Thoracic aorta (tissue), 2 donors: ENCODE measurements at regions not wholly inside any gene's neighbourhood (a gene's known extent, or its start where the extent isn't known, plus 50 kb on each side); places are given as distances from the start of the nearest gene placed in this dataset.

Source experiments
- ATAC-seq: fragments of 150-250 bp; one replicate; pipeline ENCODE4 v1.8.0; 2017; ENCODE audit warnings: low read depth; ENCODE audit not compliant: insufficient number of reproducible peaks, low FRiP score
- DNase-seq: peaks from one replicate; pipeline ENCODE4 v3.0.0-alpha.2; 2020; ENCODE audit warnings: low spot score
- H3K27ac ChIP-seq, 2 donors: fragments of 200-600 bp; sonication (generic); 1 replicate in 1 of 2; 2 replicates in 1 of 2; pipeline ENCODE4 v1.5.1; 2016; ENCODE audit warnings: mild to moderate bottlenecking in 2 of 2, moderate library complexity in 2 of 2
- H3K27me3 ChIP-seq: fragments of 200-600 bp; sonication (generic); replicated peaks from 2 replicates; pipeline ENCODE4 v1.6.0; 2016; ENCODE audit warnings: mild to moderate bottlenecking; ENCODE audit not compliant: insufficient read depth
- H3K36me3 ChIP-seq: fragments of 200-600 bp; sonication (generic); one replicate; pipeline ENCODE4 v1.5.1; 2016
- H3K4me1 ChIP-seq, 2 donors: fragments of 200-600 bp; sonication (generic); 1 replicate in 1 of 2; 2 replicates in 1 of 2; pipeline versions ENCODE4 v1.5.1 to v1.6.0; 2016; ENCODE audit warnings: low read depth in 2 of 2, mild to moderate bottlenecking in 1 of 2; ENCODE audit not compliant: control insufficient read depth in 1 of 2
- H3K4me3 ChIP-seq: fragments of 200-600 bp; sonication (generic); 2 replicates; pipeline ENCODE4 v1.5.1; 2016; ENCODE audit warnings: mild to moderate bottlenecking
- H3K9me3 ChIP-seq: fragments of 200-600 bp; sonication (generic); 2 replicates; pipeline ENCODE4 v1.5.1; 2016
- CTCF ChIP-seq: fragments of 200-600 bp; sonication (generic); IDR thresholded peaks from one replicate; pipeline ENCODE4 v1.5.1; 2019; ENCODE audit warnings: antibody characterized with exemption

- H3K9me3 ChIP-seq, result no peaks in the 10 kb centered on the region
- H3K4me1 ChIP-seq, result no peaks in the 10 kb centered on the region
- no peaks in the 10 kb centered on the region for H3K27me3 ChIP-seq
- no peak overlapping the region for H3K4me3 ChIP-seq
- H3K36me3 ChIP-seq, result no peaks in the 10 kb centered on the region
- no peak overlapping the region for H3K27ac ChIP-seq
- DNase-seq (no peak), ATAC-seq (no peak)
- no peak for TF ChIP-seq CTCF
Observed at GRCh38 chr17:54771409-54771915, 129.2 kb upstream of the TOM1L1 start.

GRCh38 chr17:54780238-54780637 lies 120.4 kb upstream of the TOM1L1 start:
- no peak overlapping the region for H3K27ac ChIP-seq
- no peaks in the 10 kb centered on the region for H3K4me1 ChIP-seq
- H3K4me3 ChIP-seq, result no peak overlapping the region
- DNase-seq (no peak), ATAC-seq (no peak)
- H3K36me3 ChIP-seq, result no peaks in the 10 kb centered on the region
- no peak for TF ChIP-seq CTCF
- H3K27me3 ChIP-seq, result no peaks in the 10 kb centered on the region
- no peaks in the 10 kb centered on the region for H3K9me3 ChIP-seq

GRCh38 chr17:54781389-54781788 lies 119.3 kb upstream of the TOM1L1 start:
- no peak overlapping the region for H3K4me3 ChIP-seq
- H3K4me1 ChIP-seq, result no peaks in the 10 kb centered on the region
- no peaks in the 10 kb centered on the region for H3K36me3 ChIP-seq
- no peak overlapping the region for H3K27ac ChIP-seq
- H3K27me3 ChIP-seq, result no peaks in the 10 kb centered on the region
- no peaks in the 10 kb centered on the region for H3K9me3 ChIP-seq
- ATAC-seq, result no peak
- no peak for TF ChIP-seq CTCF
- no peak for DNase-seq

GRCh38 chr17:54784305-54784704 lies 116.3 kb upstream of the TOM1L1 start:
- TF ChIP-seq CTCF, result no peak
- Histone ChIP-seq H3K36me3 (no peaks in the 10 kb centered on the region), H3K4me1 (no peaks in the 10 kb centered on the region), H3K27me3 (no peaks in the 10 kb centered on the region), H3K4me3 (no peak overlapping the region), H3K9me3 (no peaks in the 10 kb centered on the region), H3K27ac (no peak overlapping the region)
- ATAC-seq, result no peak
- no peak for DNase-seq

GRCh38 chr17:54785643-54786268 lies 114.9 kb upstream of the TOM1L1 start:
- TF ChIP-seq CTCF, result no peak
- no peak for ATAC-seq

More at GRCh38 chr17:54785643-54786268, 114.9 kb upstream of the TOM1L1 start:
- Histone ChIP-seq H3K27me3 (no peaks in the 10 kb centered on the region), H3K4me3 (no peak overlapping the region), H3K4me1 (no peaks in the 10 kb centered on the region), H3K9me3 (no peaks in the 10 kb centered on the region), H3K36me3 (no peaks in the 10 kb centered on the region), H3K27ac (no peak overlapping the region)
- no peak for DNase-seq
